ENCODE measurements at regions not wholly inside any gene's neighbourhood (a gene's known extent, or its start where the extent isn't known, plus 50 kb on each side); places are given as distances from the start of the nearest gene placed in this dataset.

GRCh38 chr13:68522184-68522583 lies 1292.0 kb upstream of the PCDH9 start:
- no peak overlapping the region for H3K4me3 ChIP-seq
- H3K27ac ChIP-seq, result no peak overlapping the region
- no peaks in the 10 kb centered on the region for H3K36me3 ChIP-seq
- ATAC-seq (no peak), DNase-seq (no peak)
- no peak for TF ChIP-seq CTCF (IDR thresholded peaks at IDR 0.05)
- no peaks in the 10 kb centered on the region for H3K27me3 ChIP-seq
- H3K9me3 ChIP-seq, result no peaks in the 10 kb centered on the region
- H3K4me1 ChIP-seq, result no peaks in the 10 kb centered on the region
- intact Hi-C loops (cut with DNase I), result no loop called here

- no peaks in the 10 kb centered on the region for H3K36me3 ChIP-seq
- intact Hi-C loops (cut with DNase I), result no loop called here
These were observed 1279.8 kb upstream of the PCDH9 start for GRCh38 chr13:68509734-68510621.

GRCh38 chr13:68506888-68507551 lies 1276.9 kb upstream of the PCDH9 start:
- no peak for DNase-seq
- peak; percentile 30 for ATAC-seq
- no peak overlapping the region for H3K4me3 ChIP-seq
- no peaks in the 10 kb centered on the region for H3K4me1 ChIP-seq
- H3K27ac ChIP-seq, result no peak overlapping the region
- no peaks in the 10 kb centered on the region for H3K9me3 ChIP-seq
- TF ChIP-seq CTCF (IDR thresholded peaks at IDR 0.05), result no peak
- intact Hi-C loops (cut with DNase I), result no loop called here
- H3K36me3 ChIP-seq, result no peaks in the 10 kb centered on the region
- no peaks in the 10 kb centered on the region for H3K27me3 ChIP-seq

More at GRCh38 chr13:68509734-68510621, 1279.8 kb upstream of the PCDH9 start:
- Histone ChIP-seq H3K27ac (no peak overlapping the region), H3K27me3 (no peaks in the 10 kb centered on the region), H3K4me1 (no peaks in the 10 kb centered on the region), H3K4me3 (no peak overlapping the region), H3K9me3 (no peaks in the 10 kb centered on the region)
- DNase-seq (no peak), ATAC-seq (no peak)
- TF ChIP-seq CTCF (IDR thresholded peaks at IDR 0.05), result no peak

GRCh38 chr13:68490594-68490993 lies 1260.5 kb upstream of the PCDH9 start:
- TF ChIP-seq CTCF (IDR thresholded peaks at IDR 0.05), result no peak
- Histone ChIP-seq H3K27ac (no peak overlapping the region), H3K4me1 (no peaks in the 10 kb centered on the region), H3K27me3 (no peaks in the 10 kb centered on the region), H3K36me3 (no peaks in the 10 kb centered on the region), H3K9me3 (no peaks in the 10 kb centered on the region), H3K4me3 (no peak overlapping the region)
- ATAC-seq (no peak), DNase-seq (no peak)
- intact Hi-C loops (cut with DNase I), result no loop called here

GRCh38 chr13:68481130-68481529 lies 1251.0 kb upstream of the PCDH9 start:
- intact Hi-C loops (cut with DNase I), result no loop called here
- DNase-seq, result no peak
- Histone ChIP-seq H3K27ac (no peak overlapping the region), H3K9me3 (no peaks in the 10 kb centered on the region), H3K36me3 (no peaks in the 10 kb centered on the region), H3K4me3 (no peak overlapping the region), H3K27me3 (no peaks in the 10 kb centered on the region), H3K4me1 (no peaks in the 10 kb centered on the region)
- no peak for TF ChIP-seq CTCF (IDR thresholded peaks at IDR 0.05)
- ATAC-seq, result no peak
